Natural killer cell (primary cell): ENCODE measurements at regions not wholly inside any gene's neighbourhood (a gene's known extent, or its start where the extent isn't known, plus 50 kb on each side); places are given as distances from the start of the nearest gene placed in this dataset.

Experiments used
- ATAC-seq, 3 donors: fragments of 150-1000 bp in 2 of 3; fragments of 200-7000 bp in 1 of 3; cut with Tn5 transposase; 1 replicate in 1 of 3; 2 replicates in 2 of 3; pipeline ENCODE4 v1.10.0; 2021; ENCODE audit warnings: mild to moderate bottlenecking in 2 of 3, moderate library complexity in 2 of 3
- DNase-seq, 2 donors: peaks; one replicate each; pipeline versions ENCODE4 v3.0.0 to v3.0.0-alpha.2; 2013 to 2021; ENCODE audit warnings: mixed read lengths in 1 of 2
- H3K27ac ChIP-seq: one replicate; pipeline ENCODE4 v1.5.1; 2013; ENCODE audit warnings: mild to moderate bottlenecking, low read length
- H3K27me3 ChIP-seq: one replicate; pipeline ENCODE4 v1.6.1; 2013; ENCODE audit warnings: low read length; ENCODE audit not compliant: control insufficient read depth, insufficient read depth
- H3K36me3 ChIP-seq: one replicate; pipeline ENCODE4 v1.6.1; 2013; ENCODE audit warnings: low read length; ENCODE audit not compliant: control insufficient read depth, insufficient read depth
- H3K4me1 ChIP-seq: one replicate; pipeline ENCODE4 v1.6.1; 2013; ENCODE audit warnings: low read length; ENCODE audit not compliant: control insufficient read depth, insufficient read depth
- H3K4me3 ChIP-seq: one replicate; pipeline ENCODE4 v1.5.1; 2013; ENCODE audit warnings: low read length
- H3K9me3 ChIP-seq: one replicate; pipeline ENCODE4 v1.6.1; 2013; ENCODE audit warnings: low read length; ENCODE audit not compliant: control insufficient read depth, insufficient read depth
- H3K27ac Mint-ChIP-seq, 2 donors: one replicate each; pipeline ENCODE4 v1.8.0; 2022; ENCODE audit warnings: mild to moderate bottlenecking in 2 of 2, mixed read lengths in 2 of 2, moderate library complexity in 1 of 2
- H3K27me3 Mint-ChIP-seq, 2 donors: one replicate each; pipeline ENCODE4 v1.8.0; 2022; ENCODE audit warnings: low read depth in 2 of 2, mixed read lengths in 2 of 2
- H3K36me3 Mint-ChIP-seq: one replicate; pipeline ENCODE4 v1.8.0; 2022; ENCODE audit warnings: mixed read lengths
- H3K4me1 Mint-ChIP-seq, 2 donors: one replicate each; pipeline ENCODE4 v1.8.0; 2022; ENCODE audit warnings: mixed read lengths in 2 of 2
- H3K4me3 Mint-ChIP-seq: one replicate; pipeline ENCODE4 v1.8.0; 2022; ENCODE audit warnings: mild to moderate bottlenecking, moderate library complexity, mixed read lengths
- H3K9me3 Mint-ChIP-seq, 2 donors: one replicate each; pipeline ENCODE4 v1.8.0; 2022; ENCODE audit warnings: mixed read lengths in 2 of 2
- CTCF ChIP-seq: fragments of 200-600 bp; IDR thresholded peaks from one replicate; pipeline ENCODE4 v1.8.0; 2022; ENCODE audit warnings: antibody characterized with exemption
- WGBS: methylation state at CpG from one replicate; pipeline ENCODE4 v1.1.7; 2013; ENCODE audit warnings: missing lambda C conversion rate; ENCODE audit not compliant: insufficient coverage; 5-methylcytosine and 5-hydroxymethylcytosine counted together
- intact Hi-C: fragments of 100-400 bp; cut with micrococcal nuclease; formaldehyde crosslinking; loops from one replicate; pipeline ENCODE4 v1.14.2; 2022

- no peak overlapping the region for H3K4me3 Mint-ChIP-seq
- DNase-seq (no peak), ATAC-seq (no peak)
- WGBS, result 87% methylated on average over 1 of the region's 1 CpG
- no peaks in the 10 kb centered on the region for H3K27me3 Mint-ChIP-seq
- no peaks in the 10 kb centered on the region for H3K27me3 ChIP-seq
- no peak overlapping the region for H3K4me3 ChIP-seq
- peaks cover under 1% of the 10 kb centered on the region for H3K9me3 ChIP-seq
- TF ChIP-seq CTCF, result no peak
- intact Hi-C loops, result no loop called here
- no peaks in the 10 kb centered on the region for H3K36me3 ChIP-seq
- H3K27ac Mint-ChIP-seq, result no peak overlapping the region
- peaks cover 1 to 3% of the 10 kb centered on the region in 2 donors for H3K9me3 Mint-ChIP-seq
- no peak overlapping the region for H3K27ac ChIP-seq
- H3K4me1 Mint-ChIP-seq, result peaks cover 10 to 14% of the 10 kb centered on the region in 2 donors
- H3K36me3 Mint-ChIP-seq, result peaks cover 3% of the 10 kb centered on the region
- no peaks in the 10 kb centered on the region for H3K4me1 ChIP-seq
Measured at GRCh38 chr1:108066808-108067207, 101.8 kb upstream of the VAV3 start.

- H3K4me1 ChIP-seq, result no peaks in the 10 kb centered on the region
- no peaks in the 10 kb centered on the region for H3K27me3 Mint-ChIP-seq
- no peak for TF ChIP-seq CTCF
- ATAC-seq, result no peak
- H3K4me3 Mint-ChIP-seq, result no peak overlapping the region
- H3K27me3 ChIP-seq, result no peaks in the 10 kb centered on the region
- intact Hi-C loops, result no loop called here
- H3K36me3 Mint-ChIP-seq, result peaks cover 15% of the 10 kb centered on the region
- H3K4me1 Mint-ChIP-seq, result peaks cover 10 to 14% of the 10 kb centered on the region in 2 donors
- H3K27ac Mint-ChIP-seq, result no peak overlapping the region
- peaks cover 3% of the 10 kb centered on the region for H3K9me3 ChIP-seq
- WGBS, result no CpG with 5 or more reads among the region's 1 CpG
- peaks cover 4 to 7% of the 10 kb centered on the region in 2 donors for H3K9me3 Mint-ChIP-seq
- no peak for DNase-seq
- no peaks in the 10 kb centered on the region for H3K36me3 ChIP-seq
- no peak overlapping the region for H3K4me3 ChIP-seq
- H3K27ac ChIP-seq, result no peak overlapping the region
Measured at GRCh38 chr1:108064255-108064654, 99.3 kb upstream of the VAV3 start.

DNA sequence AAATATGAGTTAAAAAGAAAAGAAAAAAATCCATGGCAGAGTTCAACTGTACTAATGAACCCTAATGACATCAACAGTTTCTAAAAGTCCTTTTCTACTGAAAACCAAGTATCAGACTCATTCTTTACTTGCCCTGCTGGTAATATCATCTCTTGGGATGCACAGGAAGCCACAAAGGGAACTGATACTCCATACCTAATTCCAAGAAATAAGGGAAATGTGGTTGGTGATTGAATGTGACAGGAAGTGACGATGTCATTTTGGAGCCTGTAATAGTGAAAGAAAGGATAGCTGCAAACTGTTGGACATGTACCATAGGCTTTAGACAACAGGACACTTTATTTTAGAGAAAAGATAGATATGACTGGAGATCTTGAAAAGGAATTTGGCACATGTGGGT is 98.7 kb upstream of the VAV3 start:
- DNase-seq (no peak), ATAC-seq (no peak)
- Histone ChIP-seq H3K36me3 (no peaks in the 10 kb centered on the region), H3K4me3 (no peak overlapping the region), H3K27me3 (no peaks in the 10 kb centered on the region), H3K27ac (no peak overlapping the region), H3K4me1 (no peaks in the 10 kb centered on the region), H3K9me3 (peaks cover 3% of the 10 kb centered on the region)
- intact Hi-C loops, result no loop called here
- Mint-ChIP-seq H3K4me3 (no peak overlapping the region), H3K9me3 (peaks cover 4 to 7% of the 10 kb centered on the region in 2 donors), H3K27me3 (no peaks in the 10 kb centered on the region), H3K4me1 (peaks cover 10 to 14% of the 10 kb centered on the region in 2 donors), H3K36me3 (peaks cover 15% of the 10 kb centered on the region), H3K27ac (no peak overlapping the region)
- no peak for TF ChIP-seq CTCF
- WGBS, result 91% methylated on average over 1 of the region's 1 CpG

DNA sequence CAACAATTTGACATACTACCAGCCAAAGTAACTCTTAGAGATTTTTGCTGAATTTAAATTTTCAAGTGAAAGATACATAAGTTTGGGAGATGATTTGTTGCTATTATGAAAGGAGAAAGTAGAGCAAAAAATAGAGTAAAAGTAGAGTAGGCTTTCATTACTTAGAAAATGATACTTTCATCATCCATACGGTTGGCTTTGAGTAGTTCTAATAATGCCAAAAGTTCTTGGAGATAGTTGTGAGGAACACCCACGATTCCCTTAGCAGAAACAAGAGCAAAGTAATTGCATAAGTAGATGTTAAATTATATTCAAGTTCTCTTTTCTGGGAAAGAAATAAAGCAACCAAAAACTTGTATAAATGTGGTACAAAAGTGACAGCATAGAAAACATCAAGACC is 95.0 kb upstream of the VAV3 start:
- DNase-seq (no peak), ATAC-seq (no peak)
- intact Hi-C loops, result no loop called here
- H3K4me3 ChIP-seq, result no peak overlapping the region
- no peak overlapping the region for H3K4me3 Mint-ChIP-seq
- H3K4me1 ChIP-seq, result no peaks in the 10 kb centered on the region
- H3K36me3 Mint-ChIP-seq, result peaks cover 15% of the 10 kb centered on the region
- peaks cover 6 to 7% of the 10 kb centered on the region in 2 donors for H3K9me3 Mint-ChIP-seq
- H3K27me3 ChIP-seq, result no peaks in the 10 kb centered on the region
- WGBS, result 86% methylated on average over 1 of the region's 2 CpGs
- H3K4me1 Mint-ChIP-seq, result peaks cover 0 to 4% of the 10 kb centered on the region in 2 donors
- no peaks in the 10 kb centered on the region for H3K27me3 Mint-ChIP-seq
- TF ChIP-seq CTCF, result no peak
- H3K36me3 ChIP-seq, result no peaks in the 10 kb centered on the region
- no peak overlapping the region for H3K27ac ChIP-seq
- no peak overlapping the region for H3K27ac Mint-ChIP-seq
- peaks cover 3% of the 10 kb centered on the region for H3K9me3 ChIP-seq
